H1 (cell line): ENCODE measurements at regions not wholly inside any gene's neighbourhood (a gene's known extent, or its start where the extent isn't known, plus 50 kb on each side); places are given as distances from the start of the nearest gene placed in this dataset.

Source experiments
- CTCF ChIA-PET: fragments of 300-600 bp; sonication (Branson Sonifier 250); formaldehyde crosslinking; loops from one replicate; lab custom pipeline; 2021; ENCODE audit not compliant: partially characterized antibody; lab: Charles Lee
- POLR2A ChIA-PET: fragments of 300-600 bp; sonication (Branson Sonifier 250); formaldehyde crosslinking; loops from one replicate; lab custom pipeline; 2021; ENCODE audit warnings: inconsistent platforms; ENCODE audit not compliant: partially characterized antibody; lab: Charles Lee
- DNase-seq, 2 experiments: peaks; one replicate each; pipeline versions ENCODE4 v3.0.0 to v3.0.0-alpha.2; 2010 to 2022; ENCODE audit warnings: low spot score in 2 of 2, low read depth in 1 of 2, mixed read lengths in 1 of 2
- FAIRE-seq: peaks from 2 replicates; lab custom pipeline; 2011; peaks lifted over from hg19 to GRCh38; lab: Jason Lieb, UNC
- H2AFZ ChIP-seq: 2 replicates; pipeline ENCODE4 v1.8.1; 2012; ENCODE audit warnings: low read length, inconsistent platforms
- H2AK5ac ChIP-seq: 2 replicates; pipeline ENCODE4 v1.6.1; 2013; ENCODE audit warnings: low read depth, low read length
- H2BK120ac ChIP-seq: replicated peaks from 2 replicates; pipeline ENCODE3; 2013; ENCODE audit warnings: low read depth, low read length, inconsistent platforms
- H2BK12ac ChIP-seq: 2 replicates; pipeline ENCODE4 v1.6.1; 2013; ENCODE audit warnings: low read depth, low read length
- H2BK15ac ChIP-seq: 2 replicates; pipeline ENCODE4 v1.6.1; 2013; ENCODE audit warnings: low read length
- H2BK20ac ChIP-seq: 2 replicates; pipeline ENCODE4 v1.6.1; 2013; ENCODE audit warnings: low read length
- H2BK5ac ChIP-seq: 2 replicates; pipeline ENCODE4 v1.6.1; 2013; ENCODE audit warnings: low read depth, low read length
- H3K14ac ChIP-seq: 2 replicates; pipeline ENCODE4 v1.6.1; 2013; ENCODE audit warnings: inconsistent platforms; ENCODE audit not compliant: insufficient read length
- H3K18ac ChIP-seq: 2 replicates; pipeline ENCODE4 v1.6.1; 2013; ENCODE audit warnings: low read length; ENCODE audit errors: extremely low read depth
- H3K23ac ChIP-seq: 2 replicates; pipeline ENCODE4 v1.6.1; 2013; ENCODE audit warnings: inconsistent platforms; ENCODE audit not compliant: insufficient read length
- H3K23me2 ChIP-seq: 2 replicates; pipeline ENCODE4 v1.6.1; 2013; ENCODE audit warnings: low read depth, low read length
- H3K27ac ChIP-seq: 2 replicates; pipeline ENCODE4 v1.6.1; 2011; ENCODE audit warnings: low read depth, low read length, inconsistent platforms
- H3K27me3 ChIP-seq, 4 experiments: replicated peaks in 1 of 4; 1 replicate in 1 of 4; 2 replicates in 3 of 4; pipeline versions ENCODE4 v1.6.1 to v1.8.1; 2011 to 2013; ENCODE audit warnings: low read length in 3 of 4, mild to moderate bottlenecking in 3 of 4, inconsistent platforms in 2 of 4, mixed read lengths in 2 of 4, moderate library complexity in 1 of 4; ENCODE audit not compliant: control insufficient read depth in 3 of 4, insufficient read depth in 3 of 4; ENCODE audit errors: extremely low read depth in 1 of 4
- H3K36me3 ChIP-seq, 4 experiments: 2 replicates each; pipeline versions ENCODE4 v1.6.1 to v1.8.1; 2011 to 2013; ENCODE audit warnings: mild to moderate bottlenecking in 4 of 4, low read length in 3 of 4, moderate library complexity in 2 of 4, control low read depth in 1 of 4, inconsistent platforms in 1 of 4; ENCODE audit not compliant: insufficient read depth in 4 of 4, control insufficient read depth in 2 of 4
- H3K4ac ChIP-seq: replicated peaks from 2 replicates; pipeline ENCODE3; 2013; ENCODE audit warnings: low read length, low read depth, mixed read lengths, inconsistent platforms; ENCODE audit not compliant: insufficient read length
- H3K4me1 ChIP-seq, 4 experiments: replicated peaks in 1 of 4; 1 replicate in 1 of 4; 2 replicates in 3 of 4; pipeline versions ENCODE4 v1.6.1 to v1.8.1; 2011 to 2013; ENCODE audit warnings: low read length in 3 of 4, inconsistent platforms in 2 of 4, mixed read lengths in 1 of 4; ENCODE audit not compliant: insufficient read depth in 4 of 4, control insufficient read depth in 3 of 4
- H3K4me2 ChIP-seq, 2 experiments: 2 replicates each; pipeline versions ENCODE4 v1.6.1 to v1.8.1; 2011 to 2013; ENCODE audit warnings: low read depth in 2 of 2, low read length in 2 of 2, control low read depth in 1 of 2, inconsistent platforms in 1 of 2, mild to moderate bottlenecking in 1 of 2; ENCODE audit not compliant: insufficient read depth in 1 of 2
- H3K4me3 ChIP-seq, 4 experiments: fragments of 200-600, 300-600 bp in 1 of 4; sonication (generic), shearing (Covaris generic), sonication (Bioruptor Twin) in 1 of 4; 2 replicates each; pipeline versions ENCODE4 v1.5.1 to v1.8.1; 2011 to 2016; ENCODE audit warnings: low read length in 4 of 4, low read depth in 3 of 4, control low read depth in 2 of 4, inconsistent platforms in 2 of 4, mild to moderate bottlenecking in 2 of 4, mixed read lengths in 1 of 4, moderate library complexity in 1 of 4; ENCODE audit not compliant: insufficient read depth in 2 of 4; ENCODE audit errors: extremely low read depth in 1 of 4
- H3K56ac ChIP-seq: replicated peaks from 2 replicates; pipeline ENCODE3; 2013; ENCODE audit warnings: low read depth, mild to moderate bottlenecking, mixed read lengths, low read length, inconsistent platforms; ENCODE audit not compliant: insufficient read length
- H3K79me1 ChIP-seq: 2 replicates; pipeline ENCODE4 v1.6.1; 2013; ENCODE audit warnings: low read depth, low read length, control low read depth
- H3K79me2 ChIP-seq, 2 experiments: 2 replicates each; pipeline versions ENCODE4 v1.6.1 to v1.8.1; 2012 to 2013; ENCODE audit warnings: low read length in 2 of 2, mild to moderate bottlenecking in 2 of 2, inconsistent platforms in 1 of 2; ENCODE audit not compliant: insufficient read depth in 2 of 2, control insufficient read depth in 1 of 2
- H3K9ac ChIP-seq, 4 experiments: replicated peaks in 1 of 4; 1 replicate in 1 of 4; 2 replicates in 3 of 4; pipeline versions ENCODE4 v1.6.1 to v1.8.1; 2011 to 2013; ENCODE audit warnings: low read depth in 3 of 4, low read length in 3 of 4, control low read depth in 2 of 4, mild to moderate bottlenecking in 2 of 4, moderate library complexity in 2 of 4, inconsistent platforms in 1 of 4; ENCODE audit errors: extremely low read depth in 1 of 4
- H3K9me3 ChIP-seq, 2 experiments: 2 replicates each; pipeline versions ENCODE4 v1.6.1 to v1.8.1; 2012 to 2013; ENCODE audit warnings: mild to moderate bottlenecking in 2 of 2, moderate library complexity in 2 of 2, control low read depth in 1 of 2, inconsistent platforms in 1 of 2, low read depth in 1 of 2, low read length in 1 of 2, mixed read lengths in 1 of 2; ENCODE audit not compliant: insufficient read depth in 2 of 2
- H4K20me1 ChIP-seq, 2 experiments: replicated peaks in 1 of 2; 2 replicates each; pipeline versions ENCODE3 to v1.8.1; 2011 to 2013; ENCODE audit warnings: inconsistent platforms in 2 of 2, low read length in 2 of 2, mild to moderate bottlenecking in 1 of 2; ENCODE audit not compliant: insufficient read depth in 2 of 2, control insufficient read depth in 1 of 2
- H4K5ac ChIP-seq: 2 replicates; pipeline ENCODE4 v1.6.1; 2013; ENCODE audit warnings: low read length, low read depth, mixed read lengths, inconsistent platforms; ENCODE audit not compliant: insufficient read length
- H4K8ac ChIP-seq: 2 replicates; pipeline ENCODE4 v1.8.0; 2013; ENCODE audit warnings: mild to moderate bottlenecking, moderate library complexity, low read length, inconsistent platforms; ENCODE audit not compliant: insufficient read depth; ENCODE audit errors: extremely low read depth
- H4K91ac ChIP-seq: replicated peaks from 2 replicates; pipeline ENCODE3; 2013; ENCODE audit warnings: low read length, mixed read lengths, inconsistent platforms; ENCODE audit not compliant: insufficient read length
- ATF2 ChIP-seq: IDR thresholded peaks from 2 replicates; pipeline ENCODE4 v1.6.1; 2012; ENCODE audit warnings: low read length, inconsistent platforms
- CBX8 ChIP-seq: fragments of 300-800, 300-1000 bp; sonication (generic); IDR thresholded peaks from 2 replicates; pipeline ENCODE4 v1.7.1; 2016; ENCODE audit warnings: low read depth, low read length, borderline replicate concordance
- CTCF ChIP-seq, 3 experiments: IDR thresholded peaks; 1 replicate in 2 of 3; 2 replicates in 1 of 3; pipeline versions ENCODE4 v1.5.1 to v1.6.1; 2011; ENCODE audit warnings: low read length in 3 of 3, mild to moderate bottlenecking in 3 of 3, inconsistent platforms in 2 of 3, low read depth in 1 of 3, moderate library complexity in 1 of 3; ENCODE audit not compliant: insufficient read depth in 1 of 3; ENCODE audit errors: control extremely low read depth in 1 of 3
- HDAC6 ChIP-seq: IDR thresholded peaks from one replicate; pipeline ENCODE4 v1.7.1; 2012; ENCODE audit warnings: low read depth, mild to moderate bottlenecking, inconsistent platforms, low read length, moderate library complexity
- POLR2A ChIP-seq, 2 experiments: IDR thresholded peaks; 1 replicate in 1 of 2; 2 replicates in 1 of 2; pipeline ENCODE4 v1.6.1; 2011; ENCODE audit warnings: low read depth in 2 of 2, low read length in 2 of 2, mild to moderate bottlenecking in 2 of 2; ENCODE audit errors: control extremely low read depth in 1 of 2
- RAD21 ChIP-seq, 2 experiments: IDR thresholded peaks in 1 of 2; conservative IDR thresholded peaks in 1 of 2; 2 replicates each; pipeline ENCODE4 v1.6.1; 2011; ENCODE audit warnings: low read depth in 2 of 2, low read length in 2 of 2, improper control_type of control experiment in 1 of 2, inconsistent platforms in 1 of 2, mild to moderate bottlenecking in 1 of 2, moderate library complexity in 1 of 2
- TAF1 ChIP-seq: IDR thresholded peaks from 2 replicates; pipeline ENCODE4 v1.6.1; 2011; ENCODE audit warnings: mild to moderate bottlenecking, low read depth, low read length
- WGBS, 2 experiments: shearing (Covaris generic) in 1 of 2; methylation state at CpG; one replicate each; pipeline versions ENCODE4 v1.1.6 to v1.1.7; 2013 to 2015; ENCODE audit warnings: low lambda C conversion rate in 2 of 2, mixed read lengths in 2 of 2, inconsistent platforms in 1 of 2, low coverage in 1 of 2, missing lambda C conversion rate in 1 of 2; ENCODE audit not compliant: insufficient replicate concordance in 2 of 2, insufficient coverage in 1 of 2, insufficient read length in 1 of 2; ENCODE audit errors: extremely low coverage in 1 of 2, missing lambda C conversion rate in 1 of 2; 5-methylcytosine and 5-hydroxymethylcytosine counted together

GRCh38 chr6:51559059-51559458, 528.4 kb downstream of the PKHD1 start:
- Histone ChIP-seq H3K56ac (no peak overlapping the region), H3K27me3 (no peaks in the 10 kb centered on the region), H2BK20ac (no peak overlapping the region), H3K18ac (no peak overlapping the region), H2BK5ac (no peak overlapping the region), H4K5ac (no peak overlapping the region), H3K4me1 (0 out of 7 replicates have a peak, but pooled peaks cover 0 to under 1% (median 0%) of the 10 kb centered on the region in 4 experiments), H3K14ac (no peak overlapping the region), H3K4ac (no peak overlapping the region), H3K23ac (no peak overlapping the region), H4K8ac (no peak overlapping the region), H3K36me3 (no peaks in the 10 kb centered on the region), H3K4me2 (no peak overlapping the region), H2BK120ac (no peak overlapping the region), H2BK12ac (no peak overlapping the region), H2AK5ac (no peak overlapping the region), H3K9me3 (no peaks in the 10 kb centered on the region), H4K91ac (no peak overlapping the region), H2BK15ac (no peak overlapping the region), H3K23me2 (no peaks in the 10 kb centered on the region), H2AFZ (no peak overlapping the region), H3K79me2 (no peaks in the 10 kb centered on the region), H3K27ac (no peak overlapping the region), H3K4me3 (no peak overlapping the region), H4K20me1 (no peaks in the 10 kb centered on the region), H3K79me1 (no peaks in the 10 kb centered on the region), H3K9ac (no peak overlapping the region)
- WGBS, 2 experiments = 89% methylated on average over 2 of the region's 2 CpGs; no CpG with 5 or more reads in 1 of the 2 experiments
- ChIA-PET POLR2A (no interaction called here), CTCF (interaction anchor here (0.6 to 3.2 kb wide), 5 partner anchors 11 to 461 kb away, joined by 3 to 15 read pairs (median 3); no protein-coding TSS in a partner anchor)
- FAIRE-seq = peak; percentile 68
- no peak for DNase-seq
- peak in 1 of 3 experiments; percentile 47; a peak in 1 of 4 replicates for TF ChIP-seq CTCF (IDR thresholded peaks at IDR 0.05; ENCODE audit: control extremely low read depth in 1 of 3, insufficient read depth in 1 of 3, low read depth in 1 of 3, low read length in 3 of 3)
- no peak for TF ChIP-seq CBX8
- TF ChIP-seq ATF2 = no peak
- no peak for TF ChIP-seq HDAC6
- TF ChIP-seq TAF1 = no peak
- peak; percentile 54 to 64 for TF ChIP-seq RAD21 (IDR thresholded peaks at IDR 0.05 in 1 of 2, conservative IDR thresholded peaks at IDR 0.05 in 1 of 2; ENCODE audit: low read depth in 2 of 2, low read length in 2 of 2)
- TF ChIP-seq POLR2A (IDR thresholded peaks at IDR 0.05; ENCODE audit: control extremely low read depth in 1 of 2, low read depth in 2 of 2, low read length in 2 of 2) = no peak
